AG04450 (cell line): ENCODE measurements at regions not wholly inside any gene's neighbourhood (a gene's known extent, or its start where the extent isn't known, plus 50 kb on each side); places are given as distances from the start of the nearest gene placed in this dataset.

Experiments used
- CTCF ChIA-PET: fragments of 300-600, 350-600 bp; formaldehyde crosslinking; extraction: SDS; loops from one replicate; lab custom pipeline; 2022; ENCODE audit warnings: antibody characterized with exemption, inconsistent platforms; lab: Charles Lee
- POLR2A ChIA-PET: fragments of 350-600 bp; formaldehyde crosslinking; extraction: SDS; loops from one replicate; lab custom pipeline; 2021; ENCODE audit warnings: antibody characterized with exemption, inconsistent platforms; lab: Yijun Ruan, JAX
- DNase-seq: peaks from one replicate; pipeline ENCODE4 v3.0.0-alpha.2; 2011; ENCODE audit warnings: low read depth, low spot score
- H3K27ac ChIP-seq: one replicate; pipeline ENCODE4 v1.5.1; 2012; ENCODE audit warnings: low read depth, low read length, control low read depth
- H3K27me3 ChIP-seq: one replicate; pipeline ENCODE4 v1.6.0; 2012; ENCODE audit warnings: low read length; ENCODE audit not compliant: control insufficient read depth, insufficient read depth
- H3K4me3 ChIP-seq: 2 replicates; pipeline ENCODE4 v1.5.1; 2011; ENCODE audit warnings: mild to moderate bottlenecking, low read depth, low read length, control low read depth
- H3K9me3 ChIP-seq: 2 replicates; pipeline ENCODE4 v1.5.1; 2012; ENCODE audit warnings: low read length; ENCODE audit not compliant: control insufficient read depth, insufficient read depth
- TF ChIP-seq, protein P1 (sequence below): IDR thresholded peaks from 2 replicates; pipeline ENCODE4 v1.5.1; 2011; ENCODE audit warnings: low read depth, low read length, control low read depth, inconsistent platforms

DNA sequence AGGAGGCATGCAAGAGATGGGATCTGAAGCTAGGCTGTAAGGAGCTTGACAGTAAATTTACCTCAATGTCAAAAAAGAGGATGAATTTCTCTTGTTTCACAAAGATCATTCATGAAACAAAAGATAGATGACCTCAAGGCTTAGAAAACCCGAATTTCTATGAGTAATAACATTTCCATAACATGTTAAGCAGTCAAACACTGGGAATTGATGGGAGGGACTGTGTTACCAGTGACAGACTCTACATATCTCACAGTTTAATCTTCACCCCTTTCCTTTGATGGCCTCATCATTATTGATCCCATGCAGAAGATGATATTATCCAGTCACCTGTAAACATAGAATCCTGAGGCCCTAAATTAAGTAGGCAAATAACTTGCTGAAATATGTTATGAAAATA, 53.5 kb upstream of the VGLL3 start:
- no peak for DNase-seq
- peaks cover 3% of the 10 kb centered on the region for H3K27me3 ChIP-seq
- ChIA-PET CTCF (interaction anchor here (1.0 kb wide), 1 partner anchor 38 kb away, joined by 6 read pairs; no protein-coding TSS in a partner anchor), POLR2A (no interaction called here)
- no peaks in the 10 kb centered on the region for H3K9me3 ChIP-seq
- H3K4me3 ChIP-seq: no peak overlapping the region
- no peak overlapping the region for H3K27ac ChIP-seq
- TF ChIP-seq, protein P1, sequence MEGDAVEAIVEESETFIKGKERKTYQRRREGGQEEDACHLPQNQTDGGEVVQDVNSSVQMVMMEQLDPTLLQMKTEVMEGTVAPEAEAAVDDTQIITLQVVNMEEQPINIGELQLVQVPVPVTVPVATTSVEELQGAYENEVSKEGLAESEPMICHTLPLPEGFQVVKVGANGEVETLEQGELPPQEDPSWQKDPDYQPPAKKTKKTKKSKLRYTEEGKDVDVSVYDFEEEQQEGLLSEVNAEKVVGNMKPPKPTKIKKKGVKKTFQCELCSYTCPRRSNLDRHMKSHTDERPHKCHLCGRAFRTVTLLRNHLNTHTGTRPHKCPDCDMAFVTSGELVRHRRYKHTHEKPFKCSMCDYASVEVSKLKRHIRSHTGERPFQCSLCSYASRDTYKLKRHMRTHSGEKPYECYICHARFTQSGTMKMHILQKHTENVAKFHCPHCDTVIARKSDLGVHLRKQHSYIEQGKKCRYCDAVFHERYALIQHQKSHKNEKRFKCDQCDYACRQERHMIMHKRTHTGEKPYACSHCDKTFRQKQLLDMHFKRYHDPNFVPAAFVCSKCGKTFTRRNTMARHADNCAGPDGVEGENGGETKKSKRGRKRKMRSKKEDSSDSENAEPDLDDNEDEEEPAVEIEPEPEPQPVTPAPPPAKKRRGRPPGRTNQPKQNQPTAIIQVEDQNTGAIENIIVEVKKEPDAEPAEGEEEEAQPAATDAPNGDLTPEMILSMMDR: no peak

- CTCF ChIA-PET: no interaction called here
- POLR2A ChIA-PET: no interaction called here
- TF ChIP-seq, protein P1: no peak
- DNase-seq: no peak
- H3K27me3 ChIP-seq: peaks cover 3% of the 10 kb centered on the region
- no peak overlapping the region for H3K4me3 ChIP-seq
- H3K27ac ChIP-seq: no peak overlapping the region
- no peaks in the 10 kb centered on the region for H3K9me3 ChIP-seq
These were observed 50.2 kb upstream of the VGLL3 start for GRCh38 chr3:87041191-87041590.
